HCT116 (cell line): ENCODE measurements at regions not wholly inside any gene's neighbourhood (a gene's known extent, or its start where the extent isn't known, plus 50 kb on each side); places are given as distances from the start of the nearest gene placed in this dataset.

ENCODE experiments used
- CTCF ChIP-seq, 3 experiments: fragments of 200-600 bp in 1 of 3; sonication (generic) in 1 of 3; IDR thresholded peaks in 2 of 3; conservative IDR thresholded peaks in 1 of 3; 2 replicates each; pipeline ENCODE4 v1.5.1; 2012 to 2017; ENCODE audit warnings: low read depth in 2 of 3, low read length in 2 of 3, antibody characterized with exemption in 1 of 3, borderline replicate concordance in 1 of 3, control low read depth in 1 of 3, mild to moderate bottlenecking in 1 of 3, mixed read lengths in 1 of 3, mixed run types in 1 of 3, moderate library complexity in 1 of 3; ENCODE audit not compliant: insufficient read depth in 1 of 3
- MAX ChIP-seq: IDR thresholded peaks from 2 replicates; pipeline ENCODE4 v1.6.1; 2012
- YY1 ChIP-seq: IDR thresholded peaks from 2 replicates; pipeline ENCODE4 v1.6.1; 2011; ENCODE audit warnings: low read length, low read depth, moderate library complexity, mild to moderate bottlenecking; ENCODE audit not compliant: insufficient replicate concordance; ENCODE audit errors: extremely low read depth
- TF ChIP-seq, protein P1 (sequence below): IDR thresholded peaks from 2 replicates; pipeline ENCODE4 v1.6.1; 2011; ENCODE audit warnings: mild to moderate bottlenecking, low read length, moderate library complexity; ENCODE audit not compliant: insufficient replicate concordance; ENCODE audit errors: extremely low read depth
- TF ChIP-seq, protein P2 (sequence below): IDR thresholded peaks from 2 replicates; pipeline ENCODE4 v1.6.1; 2012; ENCODE audit warnings: low read depth

- TF ChIP-seq, protein P1, sequence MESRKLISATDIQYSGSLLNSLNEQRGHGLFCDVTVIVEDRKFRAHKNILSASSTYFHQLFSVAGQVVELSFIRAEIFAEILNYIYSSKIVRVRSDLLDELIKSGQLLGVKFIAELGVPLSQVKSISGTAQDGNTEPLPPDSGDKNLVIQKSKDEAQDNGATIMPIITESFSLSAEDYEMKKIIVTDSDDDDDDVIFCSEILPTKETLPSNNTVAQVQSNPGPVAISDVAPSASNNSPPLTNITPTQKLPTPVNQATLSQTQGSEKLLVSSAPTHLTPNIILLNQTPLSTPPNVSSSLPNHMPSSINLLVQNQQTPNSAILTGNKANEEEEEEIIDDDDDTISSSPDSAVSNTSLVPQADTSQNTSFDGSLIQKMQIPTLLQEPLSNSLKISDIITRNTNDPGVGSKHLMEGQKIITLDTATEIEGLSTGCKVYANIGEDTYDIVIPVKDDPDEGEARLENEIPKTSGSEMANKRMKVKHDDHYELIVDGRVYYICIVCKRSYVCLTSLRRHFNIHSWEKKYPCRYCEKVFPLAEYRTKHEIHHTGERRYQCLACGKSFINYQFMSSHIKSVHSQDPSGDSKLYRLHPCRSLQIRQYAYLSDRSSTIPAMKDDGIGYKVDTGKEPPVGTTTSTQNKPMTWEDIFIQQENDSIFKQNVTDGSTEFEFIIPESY = no peak
- TF ChIP-seq CTCF (IDR thresholded peaks at IDR 0.05 in 2 of 3, conservative IDR thresholded peaks at IDR 0.05 in 1 of 3; ENCODE audit: borderline replicate concordance in 1 of 3, insufficient read depth in 1 of 3, low read depth in 2 of 3, low read length in 2 of 3) (no peak), MAX (no peak), YY1 (no peak)
- TF ChIP-seq, protein P2, sequence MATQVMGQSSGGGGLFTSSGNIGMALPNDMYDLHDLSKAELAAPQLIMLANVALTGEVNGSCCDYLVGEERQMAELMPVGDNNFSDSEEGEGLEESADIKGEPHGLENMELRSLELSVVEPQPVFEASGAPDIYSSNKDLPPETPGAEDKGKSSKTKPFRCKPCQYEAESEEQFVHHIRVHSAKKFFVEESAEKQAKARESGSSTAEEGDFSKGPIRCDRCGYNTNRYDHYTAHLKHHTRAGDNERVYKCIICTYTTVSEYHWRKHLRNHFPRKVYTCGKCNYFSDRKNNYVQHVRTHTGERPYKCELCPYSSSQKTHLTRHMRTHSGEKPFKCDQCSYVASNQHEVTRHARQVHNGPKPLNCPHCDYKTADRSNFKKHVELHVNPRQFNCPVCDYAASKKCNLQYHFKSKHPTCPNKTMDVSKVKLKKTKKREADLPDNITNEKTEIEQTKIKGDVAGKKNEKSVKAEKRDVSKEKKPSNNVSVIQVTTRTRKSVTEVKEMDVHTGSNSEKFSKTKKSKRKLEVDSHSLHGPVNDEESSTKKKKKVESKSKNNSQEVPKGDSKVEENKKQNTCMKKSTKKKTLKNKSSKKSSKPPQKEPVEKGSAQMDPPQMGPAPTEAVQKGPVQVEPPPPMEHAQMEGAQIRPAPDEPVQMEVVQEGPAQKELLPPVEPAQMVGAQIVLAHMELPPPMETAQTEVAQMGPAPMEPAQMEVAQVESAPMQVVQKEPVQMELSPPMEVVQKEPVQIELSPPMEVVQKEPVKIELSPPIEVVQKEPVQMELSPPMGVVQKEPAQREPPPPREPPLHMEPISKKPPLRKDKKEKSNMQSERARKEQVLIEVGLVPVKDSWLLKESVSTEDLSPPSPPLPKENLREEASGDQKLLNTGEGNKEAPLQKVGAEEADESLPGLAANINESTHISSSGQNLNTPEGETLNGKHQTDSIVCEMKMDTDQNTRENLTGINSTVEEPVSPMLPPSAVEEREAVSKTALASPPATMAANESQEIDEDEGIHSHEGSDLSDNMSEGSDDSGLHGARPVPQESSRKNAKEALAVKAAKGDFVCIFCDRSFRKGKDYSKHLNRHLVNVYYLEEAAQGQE = no peak
These were observed 350.4 kb downstream of the EN1 start for GRCh38 chr2:118496870-118497611.
